ENCODE measurements at regions not wholly inside any gene's neighbourhood (a gene's known extent, or its start where the extent isn't known, plus 50 kb on each side); places are given as distances from the start of the nearest gene placed in this dataset.

DNA sequence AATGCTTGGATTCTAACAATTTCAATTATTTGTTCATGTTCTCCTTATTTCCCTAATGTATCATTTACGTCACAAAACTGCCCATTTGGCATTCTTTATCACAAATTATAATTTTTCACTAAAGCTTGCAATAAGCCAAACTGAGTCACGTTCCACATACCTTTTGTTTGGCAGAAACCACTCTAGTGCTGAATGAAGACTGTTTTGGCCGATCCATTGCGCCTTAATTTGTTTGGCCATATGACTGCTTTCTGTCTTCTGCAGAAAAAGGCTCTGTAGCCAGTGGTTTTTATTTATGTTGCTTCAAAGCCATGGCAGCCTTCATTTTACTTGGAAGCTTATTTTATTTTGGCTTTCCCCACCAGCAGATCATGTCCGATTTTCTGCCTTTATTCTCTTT, 184.4 kb upstream of the HAND2 start:
- TF ChIP-seq POLR2A (IDR thresholded peaks at IDR 0.05): no peak
- TF ChIP-seq, protein P1, sequence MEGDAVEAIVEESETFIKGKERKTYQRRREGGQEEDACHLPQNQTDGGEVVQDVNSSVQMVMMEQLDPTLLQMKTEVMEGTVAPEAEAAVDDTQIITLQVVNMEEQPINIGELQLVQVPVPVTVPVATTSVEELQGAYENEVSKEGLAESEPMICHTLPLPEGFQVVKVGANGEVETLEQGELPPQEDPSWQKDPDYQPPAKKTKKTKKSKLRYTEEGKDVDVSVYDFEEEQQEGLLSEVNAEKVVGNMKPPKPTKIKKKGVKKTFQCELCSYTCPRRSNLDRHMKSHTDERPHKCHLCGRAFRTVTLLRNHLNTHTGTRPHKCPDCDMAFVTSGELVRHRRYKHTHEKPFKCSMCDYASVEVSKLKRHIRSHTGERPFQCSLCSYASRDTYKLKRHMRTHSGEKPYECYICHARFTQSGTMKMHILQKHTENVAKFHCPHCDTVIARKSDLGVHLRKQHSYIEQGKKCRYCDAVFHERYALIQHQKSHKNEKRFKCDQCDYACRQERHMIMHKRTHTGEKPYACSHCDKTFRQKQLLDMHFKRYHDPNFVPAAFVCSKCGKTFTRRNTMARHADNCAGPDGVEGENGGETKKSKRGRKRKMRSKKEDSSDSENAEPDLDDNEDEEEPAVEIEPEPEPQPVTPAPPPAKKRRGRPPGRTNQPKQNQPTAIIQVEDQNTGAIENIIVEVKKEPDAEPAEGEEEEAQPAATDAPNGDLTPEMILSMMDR (IDR thresholded peaks at IDR 0.05): no peak
